Sigmoid colon (tissue), 6 donors: ENCODE measurements at regions not wholly inside any gene's neighbourhood (a gene's known extent, or its start where the extent isn't known, plus 50 kb on each side); places are given as distances from the start of the nearest gene placed in this dataset.

Source experiments
- DNase-seq: peaks from one replicate; pipeline ENCODE4 v3.0.0-alpha.2; 2019
- H3K27ac ChIP-seq, 4 donors: fragments of 200-600 bp; sonication (generic); one replicate each; pipeline ENCODE4 v1.5.1; 2016 to 2019; ENCODE audit warnings: mild to moderate bottlenecking in 1 of 4
- H3K27me3 ChIP-seq, 3 donors: fragments of 200-600 bp; sonication (generic); one replicate each; pipeline ENCODE4 v1.5.1; 2019; ENCODE audit warnings: mild to moderate bottlenecking in 1 of 3
- H3K36me3 ChIP-seq, 4 donors: fragments of 200-600 bp; sonication (generic); one replicate each; pipeline ENCODE4 v1.5.1; 2016 to 2019
- H3K4me1 ChIP-seq, 4 donors: fragments of 200-600 bp; sonication (generic); one replicate each; pipeline ENCODE4 v1.5.1; 2017 to 2019
- H3K4me3 ChIP-seq, 4 donors: fragments of 200-600 bp; sonication (generic); one replicate each; pipeline ENCODE4 v1.5.1; 2017 to 2019; ENCODE audit warnings: mild to moderate bottlenecking in 2 of 4, moderate library complexity in 1 of 4
- H3K9me3 ChIP-seq, 4 donors: fragments of 200-600 bp in 3 of 4; sonication (generic) in 3 of 4; one replicate each; pipeline versions ENCODE4 v1.5.1 to v1.6.1; 2013 to 2019
- CTCF ChIP-seq, 4 experiments: fragments of 450-650 bp in 3 of 4; fragments of 200-600 bp in 1 of 4; IDR thresholded peaks; one replicate each; pipeline ENCODE4 v1.5.1; 2016 to 2019; ENCODE audit warnings: antibody characterized with exemption in 4 of 4, mild to moderate bottlenecking in 3 of 4, moderate library complexity in 2 of 4
- EP300 ChIP-seq, 4 donors: sonication (generic); formaldehyde crosslinking; IDR thresholded peaks; one replicate each; pipeline ENCODE4 v1.6.1; 2017; ENCODE audit warnings: antibody characterized with exemption in 4 of 4
- POLR2A ChIP-seq, 2 donors: fragments of 450-650 bp; IDR thresholded peaks; one replicate each; pipeline ENCODE4 v1.6.1; 2016; ENCODE audit warnings: antibody characterized with exemption in 2 of 2, mild to moderate bottlenecking in 2 of 2, moderate library complexity in 2 of 2
- POLR2AphosphoS5 ChIP-seq, 4 donors: sonication (generic); formaldehyde crosslinking; IDR thresholded peaks; one replicate each; pipeline ENCODE4 v1.6.1; 2017; ENCODE audit warnings: antibody characterized with exemption in 4 of 4
- WGBS, 2 donors: extraction: QIAGEN DNeasy Blood & Tissue Kit; methylation state at CpG; one replicate each; pipeline ENCODE4 v1.1.7; 2013; 5-methylcytosine and 5-hydroxymethylcytosine counted together
- intact Hi-C: fragments of 100-400 bp; cut with DNase I; formaldehyde crosslinking; loops from one replicate; pipeline ENCODE4 v1.15.1; 2023
- donor health status: healthy with polysubstance abuse.
- donor health status: healthy.

GRCh38 chr6:74749211-74750147, 456.4 kb downstream of the COL12A1 start:
- Histone ChIP-seq H3K27ac (no peak overlapping the region), H3K27me3 (no peaks in the 10 kb centered on the region), H3K36me3 (no peaks in the 10 kb centered on the region), H3K9me3 (no peaks in the 10 kb centered on the region), H3K4me3 (no peak overlapping the region), H3K4me1 (peaks cover 0 to 45% (median 9%) of the 10 kb centered on the region in 4 donors)
- WGBS, 2 donors: 45 to 64% methylated on average over 10 of the region's 10 CpGs
- DNase-seq: no peak
- intact Hi-C loops: no loop called here
- TF ChIP-seq POLR2AphosphoS5 (IDR thresholded peaks at IDR 0.05) (no peak), POLR2A (IDR thresholded peaks at IDR 0.05) (no peak), EP300 (IDR thresholded peaks at IDR 0.05) (no peak), CTCF (IDR thresholded peaks at IDR 0.05) (no peak)

- Histone ChIP-seq H3K36me3 (no peaks in the 10 kb centered on the region), H3K27ac (no peak overlapping the region), H3K27me3 (no peaks in the 10 kb centered on the region), H3K4me3 (no peak overlapping the region), H3K4me1 (peaks cover 0 to 68% (median 31%) of the 10 kb centered on the region in 4 donors), H3K9me3 (no peaks in the 10 kb centered on the region)
- TF ChIP-seq POLR2A (IDR thresholded peaks at IDR 0.05): no peak
- no peak for TF ChIP-seq POLR2AphosphoS5 (IDR thresholded peaks at IDR 0.05)
- TF ChIP-seq CTCF (IDR thresholded peaks at IDR 0.05): no peak
- no peak for TF ChIP-seq EP300 (IDR thresholded peaks at IDR 0.05)
- WGBS, 2 donors: 48 to 72% methylated on average over 1 of the region's 1 CpG
- intact Hi-C loops: no loop called here
- DNase-seq: no peak
Measured at GRCh38 chr6:74745670-74746069, 460.2 kb downstream of the COL12A1 start.

GRCh38 chr6:74742793-74743508, 462.9 kb downstream of the COL12A1 start:
- no peak for DNase-seq
- no peaks in the 10 kb centered on the region for H3K27me3 ChIP-seq
- no peaks in the 10 kb centered on the region for H3K36me3 ChIP-seq
- WGBS, 2 donors: 65 to 81% methylated on average over 3 of the region's 3 CpGs
- no peaks in the 10 kb centered on the region for H3K9me3 ChIP-seq
- no peak overlapping the region for H3K4me3 ChIP-seq
- peak; percentile 23 to 80 (median 57) for TF ChIP-seq POLR2AphosphoS5 (IDR thresholded peaks at IDR 0.05)
- TF ChIP-seq POLR2A (IDR thresholded peaks at IDR 0.05): no peak
- peak overlapping the region in 2 of 4 donors; percentile 11 to 62 for H3K27ac ChIP-seq
- intact Hi-C loops: loop anchor here (5.0 kb wide), 1 partner anchor 459 kb away; no protein-coding TSS in a partner anchor
- H3K4me1 ChIP-seq: peaks cover 0 to 43% (median 28%) of the 10 kb centered on the region in 4 donors

- Histone ChIP-seq H3K4me3 (no peak overlapping the region), H3K27ac (peak overlapping the region in 1 of 4 donors; percentile 61), H3K27me3 (no peaks in the 10 kb centered on the region), H3K36me3 (no peaks in the 10 kb centered on the region), H3K4me1 (peaks cover 0 to 29% (median 23%) of the 10 kb centered on the region in 4 donors), H3K9me3 (no peaks in the 10 kb centered on the region)
- intact Hi-C loops: loop anchor here (5.0 kb wide), 1 partner anchor 461 kb away; no protein-coding TSS in a partner anchor
- TF ChIP-seq POLR2AphosphoS5 (IDR thresholded peaks at IDR 0.05) (peak in 2 of 4 donors; percentile 23 to 38), EP300 (IDR thresholded peaks at IDR 0.05) (no peak)
- peak; percentile 68 for DNase-seq
- WGBS, 2 donors: 15 to 63% methylated on average over 1 of the region's 1 CpG
Measured at GRCh38 chr6:74741646-74742045, 464.2 kb downstream of the COL12A1 start.

- WGBS, 2 donors: 61 to 62% methylated on average over 2 of the region's 2 CpGs
- Histone ChIP-seq H3K4me3 (no peak overlapping the region), H3K4me1 (peaks cover 0 to 15% (median 0%) of the 10 kb centered on the region in 4 donors), H3K9me3 (no peaks in the 10 kb centered on the region), H3K27me3 (no peaks in the 10 kb centered on the region), H3K36me3 (no peaks in the 10 kb centered on the region), H3K27ac (peak overlapping the region in 3 of 4 donors; percentile 39 to 61 (median 40))
- TF ChIP-seq EP300 (IDR thresholded peaks at IDR 0.05) (peak in 1 of 4 donors; percentile 20), POLR2A (IDR thresholded peaks at IDR 0.05) (no peak), POLR2AphosphoS5 (IDR thresholded peaks at IDR 0.05) (peak in 3 of 4 donors; percentile 40 to 65 (median 63))
- intact Hi-C loops: no loop called here
- DNase-seq: no peak
Measured at GRCh38 chr6:74735304-74735703, 470.5 kb downstream of the COL12A1 start.
